ENCODE measurements at regions not wholly inside any gene's neighbourhood (a gene's known extent, or its start where the extent isn't known, plus 50 kb on each side); places are given as distances from the start of the nearest gene placed in this dataset.

DNA sequence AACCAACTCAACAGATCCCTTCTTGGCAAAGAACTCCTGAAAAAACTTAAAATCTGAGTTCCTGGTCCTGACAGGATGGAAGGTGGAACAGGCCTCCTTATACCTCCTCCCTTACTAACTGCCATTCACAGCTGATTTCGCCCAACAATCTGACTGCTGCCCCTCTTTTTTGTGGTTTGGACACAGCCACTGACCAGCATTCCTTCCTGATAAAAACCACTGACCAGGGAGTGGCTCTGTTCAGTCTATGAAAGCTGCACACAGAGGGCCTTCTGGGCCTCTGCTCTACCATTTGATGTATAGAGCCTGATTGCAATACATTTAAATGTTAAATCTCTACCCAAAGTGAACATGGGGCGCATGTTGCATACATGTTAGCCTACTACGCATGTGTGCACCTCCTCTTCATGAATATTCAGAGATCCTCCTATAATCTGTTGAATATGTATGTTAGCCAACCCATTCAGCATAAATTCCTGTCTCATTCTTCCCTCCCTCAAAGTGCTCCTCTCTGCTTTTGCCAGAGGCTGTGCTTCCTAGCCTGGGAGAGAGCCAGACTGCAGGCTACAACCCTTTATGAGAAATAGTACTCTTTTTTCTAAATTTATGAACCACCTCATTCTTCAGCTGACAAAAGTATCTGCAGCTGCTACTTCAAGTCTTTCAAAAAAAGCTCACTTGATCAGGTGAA, 93.7 kb upstream of the MRPS30 start:
- Histone ChIP-seq H3K18ac (ENCODE audit: low read length) (no peak overlapping the region), H4K5ac (ENCODE audit: low read length) (no peak overlapping the region), H3K27me3 (ENCODE audit: insufficient read depth, low read length, poor library complexity) (no peaks in the 10 kb centered on the region), H3K4me2 (ENCODE audit: low read length) (no peak overlapping the region), H3K36me3 (ENCODE audit: control insufficient read depth, insufficient read depth, low read length) (no peaks in the 10 kb centered on the region), H3K79me1 (ENCODE audit: low read length) (no peaks in the 10 kb centered on the region), H3K23ac (ENCODE audit: low read length) (no peak overlapping the region), H2BK5ac (ENCODE audit: low read length) (no peak overlapping the region), H3K27ac (ENCODE audit: low read depth, low read length) (no peak overlapping the region), H3K4me3 (ENCODE audit: low read length) (no peak overlapping the region), H3K4ac (ENCODE audit: low read depth, low read length) (no peak overlapping the region), H2AK5ac (ENCODE audit: low read length) (no peak overlapping the region), H4K8ac (ENCODE audit: low read depth, low read length) (no peak overlapping the region), H3K79me2 (ENCODE audit: control insufficient read depth, insufficient read depth, low read length) (no peaks in the 10 kb centered on the region), H2BK120ac (ENCODE audit: low read depth, low read length) (no peak overlapping the region), H2BK15ac (replicated peaks; ENCODE audit: low read depth) (no peak overlapping the region), H3K9ac (ENCODE audit: low read length) (no peak overlapping the region), H3K4me1 (ENCODE audit: control insufficient read depth, low read depth, low read length) (no peaks in the 10 kb centered on the region), H3K56ac (ENCODE audit: low read length) (no peak overlapping the region)
- WGBS (ENCODE audit: extremely low coverage, insufficient coverage, low lambda C conversion rate), result no CpG with 5 or more reads among the region's 3 CpGs
- peak; percentile 18 for DNase-seq

DNA sequence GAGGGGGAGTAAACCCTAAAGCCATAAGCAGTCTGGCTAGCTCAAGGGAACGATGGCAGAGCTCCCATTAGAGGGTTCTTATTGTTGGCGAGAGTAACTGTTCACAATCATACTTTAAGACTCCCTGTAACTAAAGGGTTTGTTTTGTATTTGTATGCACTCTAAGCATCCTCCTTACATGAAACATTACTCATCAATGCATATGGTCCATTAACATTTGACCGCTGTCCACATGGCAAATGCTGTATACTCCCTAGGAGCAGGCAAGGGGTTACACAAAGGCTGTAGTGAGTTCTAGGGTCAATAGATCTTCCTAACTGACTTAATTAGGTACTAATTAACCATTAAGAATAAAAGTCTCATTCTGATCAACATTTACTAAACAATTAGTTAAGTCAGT, 95.3 kb upstream of the MRPS30 start:
- no CpG with 5 or more reads among the region's 3 CpGs for WGBS (ENCODE audit: extremely low coverage, insufficient coverage, low lambda C conversion rate)
- H3K36me3 ChIP-seq (ENCODE audit: control insufficient read depth, insufficient read depth, low read length), result no peaks in the 10 kb centered on the region
- H3K18ac ChIP-seq (ENCODE audit: low read length), result no peak overlapping the region

DNA sequence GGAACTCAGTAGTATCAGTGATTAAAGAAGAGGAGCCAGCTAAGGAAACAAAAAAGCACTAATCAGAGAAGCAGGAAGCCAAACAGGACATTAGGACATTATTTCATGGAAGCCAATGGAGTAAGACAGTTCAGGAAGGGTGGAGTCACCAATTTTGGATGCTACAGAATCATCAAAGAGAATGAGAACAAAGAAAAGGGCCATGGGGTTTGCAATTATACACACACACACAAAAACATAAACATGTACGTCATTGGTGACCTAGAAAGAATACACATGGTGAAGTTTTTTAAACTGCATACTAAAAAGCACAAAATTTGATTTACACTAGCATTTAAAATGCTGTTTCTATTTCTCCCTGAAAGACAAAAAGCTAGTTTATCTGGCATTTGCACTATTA, 96.8 kb upstream of the MRPS30 start:
- Histone ChIP-seq H3K36me3 (ENCODE audit: control insufficient read depth, insufficient read depth, low read length) (no peaks in the 10 kb centered on the region), H3K18ac (ENCODE audit: low read length) (no peak overlapping the region), H3K4me2 (ENCODE audit: low read length) (no peak overlapping the region)

More for the DNA sequence above, 95.3 kb upstream of the MRPS30 start:
- H2BK5ac ChIP-seq (ENCODE audit: low read length), result no peak overlapping the region
- H2BK15ac ChIP-seq (replicated peaks; ENCODE audit: low read depth), result no peak overlapping the region
- no peak for DNase-seq
- no peak overlapping the region for H3K56ac ChIP-seq (ENCODE audit: low read length)
- no peak overlapping the region for H2BK120ac ChIP-seq (ENCODE audit: low read depth, low read length)
- H3K79me1 ChIP-seq (ENCODE audit: low read length), result no peaks in the 10 kb centered on the region
- no peaks in the 10 kb centered on the region for H3K4me1 ChIP-seq (ENCODE audit: control insufficient read depth, low read depth, low read length)
- no peak overlapping the region for H3K4me3 ChIP-seq (ENCODE audit: low read length)
- no peak overlapping the region for H4K8ac ChIP-seq (ENCODE audit: low read depth, low read length)
- no peak overlapping the region for H2AK5ac ChIP-seq (ENCODE audit: low read length)
- H3K4ac ChIP-seq (ENCODE audit: low read depth, low read length), result no peak overlapping the region
- no peaks in the 10 kb centered on the region for H3K79me2 ChIP-seq (ENCODE audit: control insufficient read depth, insufficient read depth, low read length)
- H3K27me3 ChIP-seq (ENCODE audit: insufficient read depth, low read length, poor library complexity), result no peaks in the 10 kb centered on the region
- H3K4me2 ChIP-seq (ENCODE audit: low read length), result no peak overlapping the region
- H4K5ac ChIP-seq (ENCODE audit: low read length), result no peak overlapping the region
- H3K9ac ChIP-seq (ENCODE audit: low read length), result no peak overlapping the region
- no peak overlapping the region for H3K27ac ChIP-seq (ENCODE audit: low read depth, low read length)
- no peak overlapping the region for H3K23ac ChIP-seq (ENCODE audit: low read length)

DNA sequence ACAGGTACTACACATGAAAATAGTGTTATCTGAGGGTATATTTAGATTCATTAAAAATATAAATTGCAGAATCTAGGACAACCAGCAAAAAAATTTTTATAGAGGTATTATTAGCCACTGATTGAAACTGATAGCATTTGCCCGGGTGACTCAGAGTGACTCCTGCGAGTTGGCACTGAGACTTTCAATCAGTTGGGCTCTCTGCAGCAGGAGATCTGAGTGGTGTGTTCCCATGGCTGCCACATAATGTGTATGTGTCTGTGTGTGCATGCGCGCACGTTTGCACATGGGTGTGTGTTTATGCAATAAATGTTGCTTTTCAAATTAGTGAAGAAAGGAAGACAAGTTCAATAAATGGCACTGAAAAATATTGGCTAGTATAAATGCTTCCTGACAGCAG, 100.1 kb upstream of the MRPS30 start:
- H3K4me1 ChIP-seq (ENCODE audit: control insufficient read depth, low read depth, low read length), result no peaks in the 10 kb centered on the region
- H3K4me2 ChIP-seq (ENCODE audit: low read length), result no peak overlapping the region
- no peak overlapping the region for H3K23ac ChIP-seq (ENCODE audit: low read length)
- no peak overlapping the region for H2AK5ac ChIP-seq (ENCODE audit: low read length)
- no peak overlapping the region for H2BK15ac ChIP-seq (replicated peaks; ENCODE audit: low read depth)
- no CpG with 5 or more reads among the region's 5 CpGs for WGBS (ENCODE audit: extremely low coverage, insufficient coverage, low lambda C conversion rate)
- H3K79me1 ChIP-seq (ENCODE audit: low read length), result no peaks in the 10 kb centered on the region
- no peak overlapping the region for H2BK120ac ChIP-seq (ENCODE audit: low read depth, low read length)
- no peak for DNase-seq
- no peak overlapping the region for H3K9ac ChIP-seq (ENCODE audit: low read length)
- H3K18ac ChIP-seq (ENCODE audit: low read length), result no peak overlapping the region
- no peak overlapping the region for H4K8ac ChIP-seq (ENCODE audit: low read depth, low read length)
- H2BK5ac ChIP-seq (ENCODE audit: low read length), result no peak overlapping the region
- H3K27me3 ChIP-seq (ENCODE audit: insufficient read depth, low read length, poor library complexity), result no peaks in the 10 kb centered on the region
- no peak overlapping the region for H3K56ac ChIP-seq (ENCODE audit: low read length)
- H3K79me2 ChIP-seq (ENCODE audit: control insufficient read depth, insufficient read depth, low read length), result no peaks in the 10 kb centered on the region
- H3K4me3 ChIP-seq (ENCODE audit: low read length), result no peak overlapping the region
- H3K36me3 ChIP-seq (ENCODE audit: control insufficient read depth, insufficient read depth, low read length), result no peaks in the 10 kb centered on the region
- H3K4ac ChIP-seq (ENCODE audit: low read depth, low read length), result no peak overlapping the region
- H3K27ac ChIP-seq (ENCODE audit: low read depth, low read length), result no peak overlapping the region
- H4K5ac ChIP-seq (ENCODE audit: low read length), result no peak overlapping the region

More for the DNA sequence above, 96.8 kb upstream of the MRPS30 start:
- WGBS (ENCODE audit: extremely low coverage, insufficient coverage, low lambda C conversion rate), result no CpG with 5 or more reads among the region's 1 CpG
- H2AK5ac ChIP-seq (ENCODE audit: low read length), result no peak overlapping the region
- no peak overlapping the region for H3K23ac ChIP-seq (ENCODE audit: low read length)
- H3K79me2 ChIP-seq (ENCODE audit: control insufficient read depth, insufficient read depth, low read length), result no peaks in the 10 kb centered on the region
- no peaks in the 10 kb centered on the region for H3K4me1 ChIP-seq (ENCODE audit: control insufficient read depth, low read depth, low read length)
- H3K4me3 ChIP-seq (ENCODE audit: low read length), result no peak overlapping the region
- no peak overlapping the region for H3K9ac ChIP-seq (ENCODE audit: low read length)
- DNase-seq, result no peak
- no peaks in the 10 kb centered on the region for H3K79me1 ChIP-seq (ENCODE audit: low read length)
- no peak overlapping the region for H3K4ac ChIP-seq (ENCODE audit: low read depth, low read length)
- no peak overlapping the region for H2BK5ac ChIP-seq (ENCODE audit: low read length)
- no peak overlapping the region for H2BK15ac ChIP-seq (replicated peaks; ENCODE audit: low read depth)
- no peak overlapping the region for H3K27ac ChIP-seq (ENCODE audit: low read depth, low read length)
- H3K56ac ChIP-seq (ENCODE audit: low read length), result no peak overlapping the region
- no peak overlapping the region for H4K8ac ChIP-seq (ENCODE audit: low read depth, low read length)
- H3K27me3 ChIP-seq (ENCODE audit: insufficient read depth, low read length, poor library complexity), result no peaks in the 10 kb centered on the region
- H2BK120ac ChIP-seq (ENCODE audit: low read depth, low read length), result no peak overlapping the region
- H4K5ac ChIP-seq (ENCODE audit: low read length), result no peak overlapping the region

DNA sequence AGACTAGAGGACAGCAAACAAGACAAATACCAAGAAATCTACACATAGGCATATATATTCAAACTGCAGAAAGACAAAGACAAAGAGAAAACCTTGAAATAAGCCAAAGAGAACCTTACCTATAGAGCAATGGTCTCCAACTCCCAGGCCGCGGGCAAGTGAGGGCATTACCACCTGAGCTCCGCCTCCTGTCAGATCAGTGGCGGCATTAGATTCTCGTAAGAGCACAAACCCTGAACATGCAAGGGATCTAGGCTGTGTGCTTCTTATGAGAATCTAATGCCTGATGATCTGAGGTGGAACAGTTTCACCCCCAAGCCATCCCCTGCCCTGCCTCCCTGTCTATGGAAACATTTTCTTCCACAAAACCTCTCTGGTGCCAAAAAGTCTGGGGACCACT, 101.0 kb upstream of the MRPS30 start:
- Histone ChIP-seq H3K18ac (ENCODE audit: low read length) (no peak overlapping the region), H2BK15ac (replicated peaks; ENCODE audit: low read depth) (no peak overlapping the region), H4K5ac (ENCODE audit: low read length) (no peak overlapping the region), H3K9ac (ENCODE audit: low read length) (no peak overlapping the region), H3K27ac (ENCODE audit: low read depth, low read length) (no peak overlapping the region), H3K36me3 (ENCODE audit: control insufficient read depth, insufficient read depth, low read length) (no peaks in the 10 kb centered on the region), H3K23ac (ENCODE audit: low read length) (no peak overlapping the region), H3K4me3 (ENCODE audit: low read length) (no peak overlapping the region), H2BK120ac (ENCODE audit: low read depth, low read length) (no peak overlapping the region), H3K27me3 (ENCODE audit: insufficient read depth, low read length, poor library complexity) (no peaks in the 10 kb centered on the region), H3K79me2 (ENCODE audit: control insufficient read depth, insufficient read depth, low read length) (no peaks in the 10 kb centered on the region), H3K4me1 (ENCODE audit: control insufficient read depth, low read depth, low read length) (no peaks in the 10 kb centered on the region), H3K79me1 (ENCODE audit: low read length) (no peaks in the 10 kb centered on the region), H3K56ac (ENCODE audit: low read length) (no peak overlapping the region), H2AK5ac (ENCODE audit: low read length) (no peak overlapping the region), H4K8ac (ENCODE audit: low read depth, low read length) (no peak overlapping the region), H3K4ac (ENCODE audit: low read depth, low read length) (no peak overlapping the region), H3K4me2 (ENCODE audit: low read length) (no peak overlapping the region), H2BK5ac (ENCODE audit: low read length) (no peak overlapping the region)
- WGBS (ENCODE audit: extremely low coverage, insufficient coverage, low lambda C conversion rate), result no CpG with 5 or more reads among the region's 5 CpGs
- DNase-seq, result no peak

DNA sequence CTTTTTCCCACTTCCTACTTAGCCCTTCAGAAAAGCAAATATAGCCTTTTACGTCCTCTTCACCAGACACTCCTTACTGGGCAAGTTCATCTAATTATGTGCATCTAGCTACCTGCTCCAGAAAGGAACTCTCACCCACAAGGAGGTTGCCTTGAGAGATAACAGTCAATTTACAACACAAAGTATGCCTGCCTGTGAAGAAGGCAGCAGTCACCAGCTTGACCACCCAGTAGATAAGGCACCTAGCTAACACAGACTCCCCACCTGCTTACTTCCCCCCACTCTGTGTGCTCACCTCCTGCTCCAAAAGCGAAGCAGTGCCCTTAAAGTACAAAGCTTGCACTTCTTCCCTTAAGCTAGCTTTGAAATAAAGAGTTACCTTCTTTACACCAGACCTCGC, 111.7 kb upstream of the MRPS30 start:
- H3K36me3 ChIP-seq (ENCODE audit: control insufficient read depth, insufficient read depth, low read length), result no peaks in the 10 kb centered on the region
- no peak overlapping the region for H3K4me2 ChIP-seq (ENCODE audit: low read length)
- no peak overlapping the region for H2BK120ac ChIP-seq (ENCODE audit: low read depth, low read length)
- H3K18ac ChIP-seq (ENCODE audit: low read length), result no peak overlapping the region
- no peaks in the 10 kb centered on the region for H3K79me2 ChIP-seq (ENCODE audit: control insufficient read depth, insufficient read depth, low read length)
- no peak overlapping the region for H4K8ac ChIP-seq (ENCODE audit: low read depth, low read length)
- no peak overlapping the region for H3K56ac ChIP-seq (ENCODE audit: low read length)
- H3K79me1 ChIP-seq (ENCODE audit: low read length), result no peaks in the 10 kb centered on the region
- H3K9ac ChIP-seq (ENCODE audit: low read length), result no peak overlapping the region
- peak; percentile 33 for DNase-seq
- no peaks in the 10 kb centered on the region for H3K4me1 ChIP-seq (ENCODE audit: control insufficient read depth, low read depth, low read length)
- H3K27ac ChIP-seq (ENCODE audit: low read depth, low read length), result no peak overlapping the region
- H3K4me3 ChIP-seq (ENCODE audit: low read length), result no peak overlapping the region
- no CpG with 5 or more reads among the region's 3 CpGs for WGBS (ENCODE audit: extremely low coverage, insufficient coverage, low lambda C conversion rate)
- H3K4ac ChIP-seq (ENCODE audit: low read depth, low read length), result no peak overlapping the region
- H3K23ac ChIP-seq (ENCODE audit: low read length), result no peak overlapping the region
- H2BK15ac ChIP-seq (replicated peaks; ENCODE audit: low read depth), result no peak overlapping the region
- H3K27me3 ChIP-seq (ENCODE audit: insufficient read depth, low read length, poor library complexity), result no peaks in the 10 kb centered on the region
- no peak overlapping the region for H2AK5ac ChIP-seq (ENCODE audit: low read length)
- no peak overlapping the region for H4K5ac ChIP-seq (ENCODE audit: low read length)
- H2BK5ac ChIP-seq (ENCODE audit: low read length), result no peak overlapping the region

Measured in mesendoderm (in vitro differentiated cells).